OCI-LY1 (cell line): ENCODE measurements at regions not wholly inside any gene's neighbourhood (a gene's known extent, or its start where the extent isn't known, plus 50 kb on each side); places are given as distances from the start of the nearest gene placed in this dataset.

Experiments used
- EZH2 ChIP-seq: fragments of 200-600 bp; sonication (generic), shearing (Covaris generic); IDR thresholded peaks from 2 replicates; pipeline ENCODE4 v1.8.0; 2017; ENCODE audit warnings: borderline replicate concordance, mixed run types, mild to moderate bottlenecking, antibody characterized with exemption, low read length, moderate library complexity, mixed read lengths
- TF ChIP-seq, protein P1 (sequence below): fragments of 200-600 bp; sonication (generic), shearing (Covaris generic); IDR thresholded peaks from 2 replicates; pipeline ENCODE4 v1.5.1; 2017; ENCODE audit warnings: mild to moderate bottlenecking, antibody characterized with exemption, low read length, moderate library complexity, mixed read lengths

DNA sequence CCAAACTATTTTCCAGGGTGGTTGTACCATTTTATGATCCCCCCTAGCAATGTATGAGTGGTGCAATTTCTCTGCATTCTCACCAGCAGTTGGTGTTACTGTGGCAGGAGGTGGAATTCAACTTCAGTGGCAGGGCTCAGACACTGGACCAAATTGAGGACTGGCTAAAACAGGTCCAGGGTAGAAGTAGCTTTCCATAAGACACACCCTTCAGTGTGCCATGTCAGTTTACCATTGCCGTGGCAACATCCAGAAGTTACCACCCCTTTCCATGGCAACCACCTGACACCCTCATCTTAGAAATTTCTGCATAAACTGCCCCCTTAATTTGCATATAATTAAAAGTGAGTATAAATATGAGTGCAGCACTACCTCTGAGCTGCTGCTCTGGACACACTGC is 180.7 kb upstream of the GGTLC1 start:
- TF ChIP-seq, protein P1, sequence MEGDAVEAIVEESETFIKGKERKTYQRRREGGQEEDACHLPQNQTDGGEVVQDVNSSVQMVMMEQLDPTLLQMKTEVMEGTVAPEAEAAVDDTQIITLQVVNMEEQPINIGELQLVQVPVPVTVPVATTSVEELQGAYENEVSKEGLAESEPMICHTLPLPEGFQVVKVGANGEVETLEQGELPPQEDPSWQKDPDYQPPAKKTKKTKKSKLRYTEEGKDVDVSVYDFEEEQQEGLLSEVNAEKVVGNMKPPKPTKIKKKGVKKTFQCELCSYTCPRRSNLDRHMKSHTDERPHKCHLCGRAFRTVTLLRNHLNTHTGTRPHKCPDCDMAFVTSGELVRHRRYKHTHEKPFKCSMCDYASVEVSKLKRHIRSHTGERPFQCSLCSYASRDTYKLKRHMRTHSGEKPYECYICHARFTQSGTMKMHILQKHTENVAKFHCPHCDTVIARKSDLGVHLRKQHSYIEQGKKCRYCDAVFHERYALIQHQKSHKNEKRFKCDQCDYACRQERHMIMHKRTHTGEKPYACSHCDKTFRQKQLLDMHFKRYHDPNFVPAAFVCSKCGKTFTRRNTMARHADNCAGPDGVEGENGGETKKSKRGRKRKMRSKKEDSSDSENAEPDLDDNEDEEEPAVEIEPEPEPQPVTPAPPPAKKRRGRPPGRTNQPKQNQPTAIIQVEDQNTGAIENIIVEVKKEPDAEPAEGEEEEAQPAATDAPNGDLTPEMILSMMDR = no peak
- TF ChIP-seq EZH2 = no peak
